GM06990 (cell line): ENCODE measurements at regions not wholly inside any gene's neighbourhood (a gene's known extent, or its start where the extent isn't known, plus 50 kb on each side); places are given as distances from the start of the nearest gene placed in this dataset.
"Not testable (repeated sequence)": the region's sequence is repeated elsewhere in the genome, so short reads cannot be mapped to it uniquely, and the experiment has no call there.

Source experiments
- DNase-seq: peaks from one replicate; pipeline ENCODE4 v3.0.0-alpha.2; 2011; ENCODE audit not compliant: insufficient read length; ENCODE audit errors: extremely low read depth
- H3K27me3 ChIP-seq: replicated peaks from 2 replicates; pipeline ENCODE4 v1.6.0; 2011; ENCODE audit warnings: low read length; ENCODE audit not compliant: control insufficient read depth, insufficient read depth
- H3K36me3 ChIP-seq: 2 replicates; pipeline ENCODE4 v1.5.1; 2011; ENCODE audit warnings: low read length; ENCODE audit not compliant: control insufficient read depth, insufficient read depth
- H3K4me3 ChIP-seq: replicated peaks from 2 replicates; pipeline ENCODE4 v1.5.1; 2011; ENCODE audit warnings: low read depth, mild to moderate bottlenecking, control low read depth, low read length
- TF ChIP-seq, protein P1 (sequence below): IDR thresholded peaks from 2 replicates; pipeline ENCODE4 v1.5.1; 2011; ENCODE audit warnings: low read length, control low read depth, mild to moderate bottlenecking, inconsistent platforms; ENCODE audit not compliant: insufficient read depth, poor library complexity, severe bottlenecking

DNA sequence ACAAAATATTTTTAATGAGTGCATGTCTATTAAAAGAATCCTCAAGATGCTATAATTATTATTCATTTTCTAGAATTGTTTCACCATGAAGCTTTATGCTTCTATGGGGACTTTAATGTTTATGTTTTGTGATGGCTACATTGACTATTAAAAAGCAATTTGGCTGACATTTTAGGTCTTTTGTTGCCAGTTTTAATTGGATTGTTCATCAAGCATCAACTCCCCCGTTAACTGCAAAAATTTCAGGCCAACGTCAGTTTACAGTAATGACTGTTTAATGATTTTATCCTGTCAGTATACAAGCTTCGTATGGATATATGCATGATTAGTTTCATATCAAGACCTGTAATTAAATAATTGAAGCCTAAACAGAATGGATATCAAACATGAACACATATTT is 422.8 kb downstream of the SH2D1A start:
- Histone ChIP-seq H3K27me3 (no peaks in the 10 kb centered on the region), H3K36me3 (no peaks in the 10 kb centered on the region), H3K4me3 (no peak overlapping the region)
- TF ChIP-seq, protein P1, sequence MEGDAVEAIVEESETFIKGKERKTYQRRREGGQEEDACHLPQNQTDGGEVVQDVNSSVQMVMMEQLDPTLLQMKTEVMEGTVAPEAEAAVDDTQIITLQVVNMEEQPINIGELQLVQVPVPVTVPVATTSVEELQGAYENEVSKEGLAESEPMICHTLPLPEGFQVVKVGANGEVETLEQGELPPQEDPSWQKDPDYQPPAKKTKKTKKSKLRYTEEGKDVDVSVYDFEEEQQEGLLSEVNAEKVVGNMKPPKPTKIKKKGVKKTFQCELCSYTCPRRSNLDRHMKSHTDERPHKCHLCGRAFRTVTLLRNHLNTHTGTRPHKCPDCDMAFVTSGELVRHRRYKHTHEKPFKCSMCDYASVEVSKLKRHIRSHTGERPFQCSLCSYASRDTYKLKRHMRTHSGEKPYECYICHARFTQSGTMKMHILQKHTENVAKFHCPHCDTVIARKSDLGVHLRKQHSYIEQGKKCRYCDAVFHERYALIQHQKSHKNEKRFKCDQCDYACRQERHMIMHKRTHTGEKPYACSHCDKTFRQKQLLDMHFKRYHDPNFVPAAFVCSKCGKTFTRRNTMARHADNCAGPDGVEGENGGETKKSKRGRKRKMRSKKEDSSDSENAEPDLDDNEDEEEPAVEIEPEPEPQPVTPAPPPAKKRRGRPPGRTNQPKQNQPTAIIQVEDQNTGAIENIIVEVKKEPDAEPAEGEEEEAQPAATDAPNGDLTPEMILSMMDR = no peak
- DNase-seq = no peak

DNA sequence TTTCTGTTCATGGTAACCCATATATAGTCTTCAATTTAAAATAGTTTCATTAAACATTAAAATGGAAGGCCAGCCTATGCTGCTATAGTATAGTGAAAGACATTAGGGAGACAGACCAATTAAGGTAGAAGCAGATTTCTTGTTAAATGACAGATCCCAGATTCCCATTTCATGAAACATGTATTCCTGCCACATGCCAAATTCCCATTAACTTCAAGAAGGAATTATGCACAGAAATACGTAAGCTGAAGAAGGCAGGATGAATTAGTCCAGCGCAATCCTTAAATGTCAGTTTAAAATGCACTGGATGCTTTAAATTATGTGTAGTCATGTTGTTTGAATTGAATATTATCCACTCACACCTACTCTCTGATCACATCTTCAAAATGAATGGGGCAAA is 424.9 kb downstream of the SH2D1A start:
- no peak overlapping the region for H3K4me3 ChIP-seq

GRCh38 chrX:124788253-124788652 is 441.9 kb downstream of the SH2D1A start:
- not testable (repeated sequence) for DNase-seq, H3K4me3 ChIP-seq, H3K27me3 ChIP-seq, H3K36me3 ChIP-seq

More for the DNA sequence above, 424.9 kb downstream of the SH2D1A start:
- TF ChIP-seq, protein P1 = no peak
- DNase-seq = no peak
- H3K27me3 ChIP-seq = no peaks in the 10 kb centered on the region
- H3K36me3 ChIP-seq = no peaks in the 10 kb centered on the region

DNA sequence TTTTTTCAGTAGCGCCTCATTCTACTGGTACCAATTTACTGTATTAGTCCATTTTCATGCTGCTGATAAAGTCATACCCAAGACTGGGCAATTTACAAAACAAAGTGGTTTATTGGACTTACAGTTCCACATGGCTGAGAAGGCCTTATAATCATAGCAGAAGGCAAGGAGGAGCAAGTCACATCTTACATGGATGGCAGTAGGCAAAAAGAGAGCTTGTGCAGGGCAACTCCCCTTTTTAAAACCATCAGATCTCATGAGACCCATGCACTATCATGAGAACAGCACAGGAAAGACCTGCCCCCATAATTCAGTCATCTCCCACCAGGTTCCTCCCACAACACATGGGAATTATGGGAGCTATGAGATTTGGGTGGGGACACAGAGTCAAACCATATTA is 443.5 kb downstream of the SH2D1A start:
- not testable (repeated sequence) for DNase-seq, H3K4me3 ChIP-seq, H3K27me3 ChIP-seq, H3K36me3 ChIP-seq

DNA sequence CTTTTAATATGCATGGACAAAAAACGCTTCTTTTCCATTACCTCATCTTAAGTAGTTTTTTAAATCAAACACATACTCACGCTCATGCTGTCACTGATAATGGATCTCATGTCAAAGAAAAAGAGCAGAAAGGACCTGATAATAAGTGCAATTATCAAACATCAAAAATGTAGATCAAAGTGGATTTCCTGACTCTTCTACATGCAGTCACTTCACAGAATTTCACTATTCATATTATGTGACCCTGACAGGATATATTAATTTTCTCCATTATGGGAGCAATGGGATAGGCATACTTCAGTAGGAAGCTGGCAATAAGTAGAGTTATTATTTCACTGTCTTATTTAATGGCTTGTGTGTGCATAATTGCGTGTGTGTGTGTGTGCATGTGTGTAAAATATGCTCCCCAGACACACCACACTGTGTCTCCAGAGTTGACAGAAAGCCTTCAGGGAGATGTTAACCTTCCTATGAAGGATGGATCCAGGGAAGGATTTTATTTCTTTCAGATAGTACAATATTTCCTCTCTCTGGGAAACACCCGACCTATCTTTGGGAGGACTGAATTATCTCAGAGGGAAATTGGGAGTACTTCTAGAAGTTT is 445.2 kb downstream of the SH2D1A start:
- H3K27me3 ChIP-seq = no peaks in the 10 kb centered on the region
- DNase-seq = no peak
- no peaks in the 10 kb centered on the region for H3K36me3 ChIP-seq
- TF ChIP-seq, protein P1 = no peak
- no peak overlapping the region for H3K4me3 ChIP-seq

GRCh38 chrX:124796989-124797388 is 450.6 kb downstream of the SH2D1A start:
- TF ChIP-seq, protein P1 = no peak
- DNase-seq = no peak
- Histone ChIP-seq H3K4me3 (no peak overlapping the region), H3K36me3 (no peaks in the 10 kb centered on the region), H3K27me3 (no peaks in the 10 kb centered on the region)

GRCh38 chrX:124804962-124805361 is 458.6 kb downstream of the SH2D1A start:
- TF ChIP-seq, protein P1 = no peak
- no peaks in the 10 kb centered on the region for H3K27me3 ChIP-seq
- no peak overlapping the region for H3K4me3 ChIP-seq
- H3K36me3 ChIP-seq = no peaks in the 10 kb centered on the region
- no peak for DNase-seq
